GM12872 (cell line): ENCODE measurements at regions not wholly inside any gene's neighbourhood (a gene's known extent, or its start where the extent isn't known, plus 50 kb on each side); places are given as distances from the start of the nearest gene placed in this dataset.

ENCODE experiments used
- TF ChIP-seq, protein P1 (sequence below): IDR thresholded peaks from 3 replicates; pipeline ENCODE4 v1.5.1; 2011; ENCODE audit warnings: low read depth, mild to moderate bottlenecking, low read length, moderate library complexity; ENCODE audit not compliant: insufficient read depth

DNA sequence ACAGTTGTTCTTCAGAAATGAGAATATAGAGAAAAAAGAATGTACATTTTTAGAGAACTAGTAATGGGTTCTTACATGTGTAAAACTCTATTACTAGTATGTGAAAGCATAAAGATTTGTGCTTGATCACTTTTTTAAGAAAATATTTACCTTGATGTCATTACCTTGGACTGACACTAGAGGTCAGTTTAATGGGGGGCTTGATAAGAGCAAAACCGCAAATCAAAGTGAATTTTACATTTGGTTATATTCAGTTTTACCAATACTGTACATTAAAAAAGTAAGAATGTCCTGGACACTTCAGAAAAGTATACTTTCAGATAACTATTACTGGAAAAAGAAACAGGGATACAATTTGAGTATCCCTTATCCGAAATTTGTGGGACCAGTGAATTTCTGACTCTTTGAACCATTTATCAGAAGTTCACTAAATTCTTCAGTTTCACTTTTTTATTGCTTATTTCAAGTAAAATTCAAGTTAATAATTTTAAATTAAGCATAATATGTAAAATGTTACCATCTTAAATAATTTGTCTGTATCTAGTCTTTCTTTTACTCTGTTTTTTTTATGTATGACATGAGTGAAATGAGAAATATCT is 1149.5 kb downstream of the DSC3 start:
- TF ChIP-seq, protein P1, sequence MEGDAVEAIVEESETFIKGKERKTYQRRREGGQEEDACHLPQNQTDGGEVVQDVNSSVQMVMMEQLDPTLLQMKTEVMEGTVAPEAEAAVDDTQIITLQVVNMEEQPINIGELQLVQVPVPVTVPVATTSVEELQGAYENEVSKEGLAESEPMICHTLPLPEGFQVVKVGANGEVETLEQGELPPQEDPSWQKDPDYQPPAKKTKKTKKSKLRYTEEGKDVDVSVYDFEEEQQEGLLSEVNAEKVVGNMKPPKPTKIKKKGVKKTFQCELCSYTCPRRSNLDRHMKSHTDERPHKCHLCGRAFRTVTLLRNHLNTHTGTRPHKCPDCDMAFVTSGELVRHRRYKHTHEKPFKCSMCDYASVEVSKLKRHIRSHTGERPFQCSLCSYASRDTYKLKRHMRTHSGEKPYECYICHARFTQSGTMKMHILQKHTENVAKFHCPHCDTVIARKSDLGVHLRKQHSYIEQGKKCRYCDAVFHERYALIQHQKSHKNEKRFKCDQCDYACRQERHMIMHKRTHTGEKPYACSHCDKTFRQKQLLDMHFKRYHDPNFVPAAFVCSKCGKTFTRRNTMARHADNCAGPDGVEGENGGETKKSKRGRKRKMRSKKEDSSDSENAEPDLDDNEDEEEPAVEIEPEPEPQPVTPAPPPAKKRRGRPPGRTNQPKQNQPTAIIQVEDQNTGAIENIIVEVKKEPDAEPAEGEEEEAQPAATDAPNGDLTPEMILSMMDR = peak; percentile 30; the same call in 1 of the 3 replicates

DNA sequence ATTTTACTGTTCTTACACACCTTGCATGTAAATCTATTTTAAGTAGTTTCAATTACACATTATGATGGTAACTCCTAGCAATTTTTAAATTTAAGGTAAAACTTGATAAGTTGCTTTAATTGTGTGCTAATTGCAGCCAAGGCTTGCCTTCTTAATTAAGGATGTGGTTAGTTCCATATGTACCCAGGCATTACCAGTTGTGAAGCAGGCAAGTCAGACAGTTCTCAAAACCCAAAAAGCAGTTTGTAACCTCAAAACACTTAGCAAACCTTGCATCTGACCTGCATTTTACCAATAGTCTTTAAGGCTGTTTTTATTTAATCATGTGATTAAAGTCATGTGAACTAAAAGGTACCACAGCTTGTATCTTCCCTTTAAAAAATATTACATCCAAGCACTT is 1159.4 kb downstream of the DSC3 start:
- TF ChIP-seq, protein P1 = no peak

DNA sequence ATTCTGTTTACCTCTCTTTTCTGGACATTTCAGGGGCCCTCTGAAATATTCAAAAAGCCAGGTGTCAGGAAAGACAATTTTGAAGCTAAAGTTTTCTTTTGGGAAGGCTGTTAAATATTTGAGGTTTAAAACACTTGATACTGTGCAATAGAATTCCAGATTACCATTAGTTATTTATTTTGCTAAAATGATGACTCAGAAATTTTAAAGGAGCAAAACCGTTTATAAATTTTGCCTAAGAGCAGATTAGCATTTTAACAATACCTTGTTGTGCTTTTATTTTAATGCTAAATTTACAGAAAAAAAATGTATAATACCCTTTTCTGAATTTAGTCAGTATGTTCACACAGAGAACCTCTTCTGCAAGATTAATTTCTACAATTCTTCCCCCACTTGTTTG is 1159.9 kb downstream of the DSC3 start:
- TF ChIP-seq, protein P1 = no peak

GRCh38 chr18:29879763-29880162 is 1162.8 kb downstream of the DSC3 start:
- TF ChIP-seq, protein P1 = no peak

DNA sequence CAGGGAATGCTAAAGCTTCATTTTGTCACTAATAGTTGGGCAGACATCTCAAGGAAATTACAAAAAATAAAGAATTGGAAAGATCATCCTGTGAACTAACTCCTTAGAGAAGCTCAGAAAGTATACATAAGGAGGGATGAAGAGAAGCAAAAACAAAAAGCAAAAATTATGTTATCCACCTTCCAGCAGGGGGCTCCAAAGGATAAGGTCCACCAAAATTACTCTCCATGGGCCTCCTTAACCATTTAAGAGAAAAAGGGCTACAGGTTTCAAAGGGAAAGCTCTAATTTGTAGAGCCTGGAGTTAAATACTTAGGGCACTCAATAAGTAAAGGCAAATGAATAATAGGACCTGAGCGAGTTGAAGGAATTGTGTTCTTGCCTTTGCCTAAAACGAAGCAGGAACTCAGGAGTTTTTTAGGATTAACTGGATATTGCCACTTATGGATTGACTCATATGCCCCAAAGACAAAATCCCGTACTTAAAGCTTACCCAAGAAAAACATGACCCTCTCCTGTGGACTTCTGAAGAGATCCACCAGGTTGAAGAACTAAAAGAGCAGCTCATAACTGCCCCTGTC is 1167.9 kb downstream of the DSC3 start:
- TF ChIP-seq, protein P1 = peak; percentile 60

- TF ChIP-seq, protein P1 = no peak
Observed at GRCh38 chr18:29873211-29873610, 1169.3 kb downstream of the DSC3 start.

GRCh38 chr18:29871246-29871645 is 1171.3 kb downstream of the DSC3 start:
- TF ChIP-seq, protein P1 = no peak

GRCh38 chr18:29862824-29863223 is 1179.7 kb downstream of the DSC3 start:
- TF ChIP-seq, protein P1 = no peak
